T-helper 1 cell treated with Interleukin-12 subunit alpha and Interleukin-12 subunit beta and Interleukin-4 antibody, amounts not matched to agents 30 μg/mL and 1 μg/mL, for 36 hours (primary cell): ENCODE measurements at regions not wholly inside any gene's neighbourhood (a gene's known extent, or its start where the extent isn't known, plus 50 kb on each side); places are given as distances from the start of the nearest gene placed in this dataset.

Experiments used
- H3K27ac Mint-ChIP-seq: one replicate; pipeline ENCODE4 v1.8.0; 2021; ENCODE audit warnings: mild to moderate bottlenecking, mixed read lengths
- H3K27me3 Mint-ChIP-seq: one replicate; pipeline ENCODE4 v1.8.0; 2021; ENCODE audit warnings: low read depth, mixed read lengths
- H3K36me3 Mint-ChIP-seq: one replicate; pipeline ENCODE4 v1.8.0; 2021; ENCODE audit warnings: low read depth, mixed read lengths
- H3K4me1 Mint-ChIP-seq: one replicate; pipeline ENCODE4 v1.8.0; 2021; ENCODE audit warnings: low read depth, mixed read lengths
- H3K4me3 Mint-ChIP-seq: one replicate; pipeline ENCODE4 v1.8.0; 2021; ENCODE audit warnings: mild to moderate bottlenecking, moderate library complexity, mixed read lengths
- H3K9me3 Mint-ChIP-seq: one replicate; pipeline ENCODE4 v1.8.0; 2021; ENCODE audit warnings: mixed read lengths

DNA sequence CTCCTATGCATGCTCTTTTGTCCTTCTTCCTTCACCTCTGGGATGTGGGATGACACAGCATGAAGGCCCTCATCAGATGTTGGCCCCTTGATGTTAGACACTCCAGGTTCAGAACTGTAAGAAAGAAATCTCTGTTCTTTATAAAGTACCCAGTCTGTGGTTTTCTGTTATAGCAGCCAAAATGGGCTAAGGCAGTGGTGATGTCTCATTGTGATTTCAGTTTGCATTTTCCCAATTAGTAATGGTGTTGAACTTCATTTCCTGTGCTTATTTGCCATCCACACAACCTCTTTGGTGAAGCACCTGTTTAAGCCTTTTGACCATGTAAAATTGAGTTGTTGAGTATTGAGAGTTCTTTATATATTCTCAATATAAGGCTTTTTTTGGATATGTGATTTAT is 129.3 kb upstream of the C1orf174 start:
- H3K27me3 Mint-ChIP-seq: peaks cover 3% of the 10 kb centered on the region
- H3K9me3 Mint-ChIP-seq: peaks cover 3% of the 10 kb centered on the region
- no peaks in the 10 kb centered on the region for H3K36me3 Mint-ChIP-seq
- no peak overlapping the region for H3K4me3 Mint-ChIP-seq
- H3K27ac Mint-ChIP-seq: no peak overlapping the region
- no peaks in the 10 kb centered on the region for H3K4me1 Mint-ChIP-seq

DNA sequence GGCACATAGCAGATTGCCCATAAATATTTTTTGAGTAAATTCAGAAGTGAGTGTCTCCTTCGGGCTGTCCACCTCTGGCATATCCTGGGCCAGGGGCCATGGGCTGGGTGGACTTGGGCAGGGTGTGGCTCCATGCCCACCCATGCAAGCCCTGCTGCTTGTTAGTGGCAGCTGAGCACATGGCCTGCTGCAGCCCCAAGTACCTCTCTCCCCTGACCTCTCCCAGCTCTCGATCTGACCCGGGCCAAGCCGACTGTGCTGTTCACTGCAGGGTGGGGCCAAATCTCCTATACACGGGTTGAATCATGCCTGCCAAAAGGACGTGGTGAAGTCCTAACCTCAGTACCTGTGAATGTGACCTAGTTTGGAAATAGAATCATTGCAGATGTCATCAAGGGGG is 132.5 kb upstream of the C1orf174 start:
- Mint-ChIP-seq H3K27ac (no peak overlapping the region), H3K4me1 (no peaks in the 10 kb centered on the region), H3K9me3 (peaks cover 3% of the 10 kb centered on the region), H3K4me3 (no peak overlapping the region), H3K27me3 (peaks cover 3% of the 10 kb centered on the region), H3K36me3 (no peaks in the 10 kb centered on the region)

DNA sequence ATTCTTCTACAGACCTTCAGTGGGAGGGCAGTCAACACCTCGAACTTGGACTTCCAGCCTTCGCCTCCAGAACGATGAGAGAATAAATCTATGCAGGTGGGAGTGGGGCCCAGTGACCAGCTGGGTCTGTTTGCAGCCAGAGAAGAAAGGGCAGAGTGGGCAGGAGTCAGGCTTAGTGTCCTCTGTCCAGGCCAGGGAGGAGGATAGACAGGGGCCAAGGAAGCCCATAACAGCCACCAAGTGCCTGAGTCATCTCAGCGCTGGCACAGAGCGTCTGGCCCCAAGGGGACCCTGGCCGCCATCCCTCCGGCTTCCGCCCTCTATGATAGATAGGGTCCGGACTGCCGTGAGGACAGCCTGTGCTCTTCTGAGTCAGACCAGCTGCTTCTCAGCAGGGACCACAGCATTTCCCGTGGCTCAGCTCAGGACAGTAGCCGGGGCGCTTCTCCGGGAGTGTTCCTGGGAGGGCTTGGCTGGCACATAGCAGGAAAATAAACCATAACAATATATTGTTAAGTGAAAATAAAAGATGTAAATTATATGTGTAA is 133.1 kb upstream of the C1orf174 start:
- no peaks in the 10 kb centered on the region for H3K4me1 Mint-ChIP-seq
- H3K36me3 Mint-ChIP-seq: no peaks in the 10 kb centered on the region
- H3K4me3 Mint-ChIP-seq: no peak overlapping the region
- H3K9me3 Mint-ChIP-seq: peaks cover 3% of the 10 kb centered on the region
- peaks cover 3% of the 10 kb centered on the region for H3K27me3 Mint-ChIP-seq
- H3K27ac Mint-ChIP-seq: no peak overlapping the region

DNA sequence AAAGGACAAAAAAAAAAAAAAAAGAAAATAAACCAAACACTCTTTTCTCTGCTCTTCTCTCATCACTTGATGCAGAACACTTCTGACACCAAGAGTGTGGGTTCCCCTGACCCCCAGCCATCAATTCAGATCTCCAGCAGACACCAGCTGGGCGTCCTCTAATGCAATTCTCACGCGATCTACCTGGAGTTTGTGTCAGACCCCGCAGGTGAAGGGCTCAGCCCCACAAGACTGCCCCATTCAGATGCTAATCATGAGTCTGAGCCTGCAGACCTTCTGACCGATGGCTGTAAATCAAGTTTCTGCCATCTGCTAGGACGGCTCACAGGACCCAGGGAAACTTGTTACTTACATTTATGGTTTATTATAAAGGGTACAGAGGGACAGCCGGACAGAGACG is 133.6 kb upstream of the C1orf174 start:
- Mint-ChIP-seq H3K27ac (no peak overlapping the region), H3K9me3 (peaks cover 3% of the 10 kb centered on the region)

GRCh38 chr1:4034318-4034887 is 134.3 kb upstream of the C1orf174 start:
- Mint-ChIP-seq H3K4me1 (no peaks in the 10 kb centered on the region), H3K36me3 (no peaks in the 10 kb centered on the region), H3K4me3 (no peak overlapping the region)

More for the DNA sequence above, 133.6 kb upstream of the C1orf174 start:
- H3K4me3 Mint-ChIP-seq: no peak overlapping the region
- no peaks in the 10 kb centered on the region for H3K36me3 Mint-ChIP-seq
- H3K27me3 Mint-ChIP-seq: peaks cover 3% of the 10 kb centered on the region
- H3K4me1 Mint-ChIP-seq: no peaks in the 10 kb centered on the region

GRCh38 chr1:4044967-4045366 is 144.9 kb upstream of the C1orf174 start:
- no peaks in the 10 kb centered on the region for H3K36me3 Mint-ChIP-seq
- H3K27ac Mint-ChIP-seq: no peak overlapping the region
- H3K9me3 Mint-ChIP-seq: no peaks in the 10 kb centered on the region
- no peak overlapping the region for H3K4me3 Mint-ChIP-seq
- peaks cover 9% of the 10 kb centered on the region for H3K27me3 Mint-ChIP-seq
- no peaks in the 10 kb centered on the region for H3K4me1 Mint-ChIP-seq

More at GRCh38 chr1:4034318-4034887, 134.3 kb upstream of the C1orf174 start:
- Mint-ChIP-seq H3K9me3 (peaks cover 3% of the 10 kb centered on the region), H3K27me3 (peaks cover 3% of the 10 kb centered on the region), H3K27ac (no peak overlapping the region)

- no peaks in the 10 kb centered on the region for H3K9me3 Mint-ChIP-seq
- H3K27me3 Mint-ChIP-seq: peaks cover 9% of the 10 kb centered on the region
- H3K4me1 Mint-ChIP-seq: no peaks in the 10 kb centered on the region
- H3K36me3 Mint-ChIP-seq: no peaks in the 10 kb centered on the region
- no peak overlapping the region for H3K4me3 Mint-ChIP-seq
- H3K27ac Mint-ChIP-seq: no peak overlapping the region
Measured at GRCh38 chr1:4045397-4046010, 145.4 kb upstream of the C1orf174 start.

DNA sequence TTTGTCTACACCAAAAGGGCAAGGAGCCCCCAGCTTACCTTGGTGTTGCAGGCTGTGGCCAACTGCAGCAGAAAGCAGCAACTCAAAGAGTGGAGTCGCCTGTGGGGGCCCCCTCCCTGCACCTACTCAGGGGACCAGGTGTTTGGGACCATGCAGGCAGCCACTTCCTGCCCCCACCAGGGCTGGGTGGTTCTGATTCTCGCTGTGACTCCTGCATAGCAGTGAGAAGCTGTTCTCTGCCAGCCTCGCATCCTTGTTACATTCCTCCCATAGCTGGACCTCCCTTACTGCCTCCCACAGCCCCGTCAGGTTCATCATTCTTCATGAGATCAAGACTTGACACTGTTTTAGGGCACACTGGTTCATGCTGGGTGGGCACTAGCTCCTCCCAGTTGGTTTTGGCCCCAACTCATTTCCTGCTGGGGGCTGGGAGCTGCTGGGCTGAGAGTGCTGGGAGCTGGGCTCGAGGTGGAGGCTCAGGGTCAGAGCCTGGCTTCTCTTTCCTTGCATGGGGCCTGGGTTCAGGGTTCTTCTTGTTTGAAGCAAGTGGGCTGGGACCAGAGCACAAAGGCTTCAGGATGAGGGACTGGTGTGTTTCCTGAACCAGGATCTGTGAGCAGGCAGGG is 146.9 kb upstream of the C1orf174 start:
- Mint-ChIP-seq H3K4me3 (no peak overlapping the region), H3K27me3 (peaks cover 1% of the 10 kb centered on the region), H3K36me3 (no peaks in the 10 kb centered on the region), H3K27ac (no peak overlapping the region), H3K9me3 (no peaks in the 10 kb centered on the region), H3K4me1 (no peaks in the 10 kb centered on the region)

DNA sequence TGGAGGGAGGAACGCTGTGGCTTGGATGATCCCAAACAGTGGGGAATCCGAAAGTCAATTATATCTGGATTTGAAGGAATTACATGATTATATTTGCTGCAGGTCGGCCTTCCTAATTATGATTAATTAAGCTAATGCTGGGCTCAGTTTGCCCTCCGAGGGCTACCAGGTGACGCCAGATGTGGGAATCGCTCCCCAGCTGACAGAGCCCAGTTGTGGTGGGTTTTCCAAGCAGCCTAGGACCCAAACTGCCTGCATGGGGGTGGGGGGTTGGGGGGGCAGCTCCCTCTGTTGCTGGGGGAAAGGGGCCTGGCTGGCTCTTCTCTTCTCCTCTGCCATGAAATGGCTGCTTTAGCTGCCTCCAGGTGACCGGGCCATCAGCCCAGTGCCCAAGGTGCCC is 147.6 kb upstream of the C1orf174 start:
- no peak overlapping the region for H3K4me3 Mint-ChIP-seq
- no peaks in the 10 kb centered on the region for H3K4me1 Mint-ChIP-seq
- H3K27me3 Mint-ChIP-seq: no peaks in the 10 kb centered on the region
- H3K27ac Mint-ChIP-seq: no peak overlapping the region
- H3K9me3 Mint-ChIP-seq: no peaks in the 10 kb centered on the region
- no peaks in the 10 kb centered on the region for H3K36me3 Mint-ChIP-seq

DNA sequence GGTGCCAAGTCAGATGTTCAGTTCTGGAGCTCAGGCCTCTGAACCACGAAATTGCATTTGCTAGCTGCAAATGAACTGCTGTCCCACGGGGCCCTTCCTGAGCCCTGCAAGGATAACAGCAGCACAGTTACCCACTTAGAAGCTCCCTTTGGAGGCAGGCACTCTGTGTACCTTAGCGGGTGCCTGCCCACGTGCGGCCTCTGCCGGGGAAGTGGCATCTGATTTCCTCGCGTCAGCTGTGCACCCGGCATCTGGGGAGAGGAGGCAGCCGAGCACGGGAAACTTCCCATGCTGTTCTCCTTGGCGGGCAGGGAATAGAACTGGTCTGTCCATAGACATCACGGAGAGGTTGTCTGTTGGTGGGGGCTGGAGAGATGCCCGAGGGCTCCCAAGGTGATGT is 148.0 kb upstream of the C1orf174 start:
- H3K4me1 Mint-ChIP-seq: no peaks in the 10 kb centered on the region
- H3K36me3 Mint-ChIP-seq: no peaks in the 10 kb centered on the region
- H3K27ac Mint-ChIP-seq: no peak overlapping the region
- H3K9me3 Mint-ChIP-seq: no peaks in the 10 kb centered on the region
- H3K4me3 Mint-ChIP-seq: no peak overlapping the region
- H3K27me3 Mint-ChIP-seq: no peaks in the 10 kb centered on the region

DNA sequence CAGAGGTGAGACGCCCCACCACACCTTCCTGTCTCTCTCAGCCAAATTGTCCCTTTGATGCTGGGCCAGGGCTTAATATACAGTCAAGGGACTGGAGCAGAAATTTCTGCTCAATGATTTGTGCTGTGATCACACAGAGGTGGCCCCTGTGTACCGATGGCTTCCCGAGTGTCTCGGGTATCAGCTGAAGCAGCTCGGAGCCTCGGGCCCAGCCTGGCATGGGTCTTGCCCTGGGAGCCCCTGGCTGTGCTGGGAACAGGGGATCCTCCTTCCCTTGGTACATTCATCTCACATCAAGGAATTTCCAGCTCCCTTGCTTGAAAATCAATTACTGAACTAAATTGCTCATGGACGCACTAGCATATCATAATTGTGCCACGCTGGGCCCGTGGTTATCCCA is 148.8 kb upstream of the C1orf174 start:
- Mint-ChIP-seq H3K9me3 (no peaks in the 10 kb centered on the region), H3K4me3 (no peak overlapping the region), H3K27ac (no peak overlapping the region), H3K4me1 (no peaks in the 10 kb centered on the region), H3K27me3 (no peaks in the 10 kb centered on the region), H3K36me3 (no peaks in the 10 kb centered on the region)

DNA sequence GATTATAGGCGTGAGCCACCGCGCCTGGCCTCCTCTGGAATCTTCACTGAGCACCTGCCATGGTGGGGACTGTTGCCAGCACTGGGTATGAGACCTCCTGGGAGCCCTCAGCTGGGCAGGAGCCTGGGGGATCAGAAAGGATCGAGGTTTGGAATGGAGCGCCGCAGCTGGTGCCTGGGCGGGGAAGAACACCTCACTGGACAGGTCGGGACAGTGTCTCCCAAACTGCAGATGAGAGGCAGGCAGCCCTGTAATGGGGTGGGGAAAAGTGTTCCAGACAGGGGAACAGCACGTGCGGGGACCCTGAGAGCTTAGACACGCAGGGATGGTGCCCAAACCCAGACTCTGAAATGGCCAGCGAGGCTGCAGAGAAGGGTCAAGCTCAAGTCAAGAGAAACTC is 150.9 kb upstream of the C1orf174 start:
- no peaks in the 10 kb centered on the region for H3K9me3 Mint-ChIP-seq
- no peak overlapping the region for H3K4me3 Mint-ChIP-seq
- no peaks in the 10 kb centered on the region for H3K27me3 Mint-ChIP-seq
- no peaks in the 10 kb centered on the region for H3K36me3 Mint-ChIP-seq
- no peaks in the 10 kb centered on the region for H3K4me1 Mint-ChIP-seq
- no peak overlapping the region for H3K27ac Mint-ChIP-seq

GRCh38 chr1:4052657-4053056 is 152.6 kb upstream of the C1orf174 start:
- no peaks in the 10 kb centered on the region for H3K27me3 Mint-ChIP-seq
- no peaks in the 10 kb centered on the region for H3K36me3 Mint-ChIP-seq
- no peak overlapping the region for H3K4me3 Mint-ChIP-seq
- H3K4me1 Mint-ChIP-seq: no peaks in the 10 kb centered on the region
- no peaks in the 10 kb centered on the region for H3K9me3 Mint-ChIP-seq
- H3K27ac Mint-ChIP-seq: no peak overlapping the region

DNA sequence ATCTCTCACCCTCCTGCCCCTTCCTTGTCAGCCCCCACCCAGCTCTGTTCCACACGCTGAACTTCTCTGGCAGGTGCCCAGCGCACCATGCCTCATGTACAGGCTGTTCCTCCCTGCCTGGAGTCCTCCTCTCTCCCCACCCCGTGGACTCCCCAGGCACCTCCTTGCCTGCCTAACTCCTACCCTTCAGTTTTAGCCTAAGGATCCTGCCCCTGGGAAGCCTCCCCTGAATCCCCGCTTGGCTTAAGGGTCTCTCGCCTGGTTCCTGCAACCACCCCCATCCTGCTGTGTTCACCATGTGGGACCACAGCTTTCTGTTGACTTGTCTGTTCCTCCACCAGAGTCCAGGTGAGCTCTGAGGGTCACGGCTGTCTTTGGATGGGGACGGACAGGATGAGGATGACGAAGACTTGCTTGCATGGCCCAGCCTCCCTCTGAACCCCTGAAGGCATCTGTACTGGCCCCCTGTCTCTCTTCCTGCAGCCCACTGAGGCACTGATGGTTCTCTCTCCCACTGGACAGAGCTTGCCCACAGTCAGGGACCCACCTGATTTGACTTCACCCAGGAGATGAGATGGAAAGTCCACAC is 153.2 kb upstream of the C1orf174 start:
- H3K27ac Mint-ChIP-seq: no peak overlapping the region
- H3K4me3 Mint-ChIP-seq: no peak overlapping the region
- no peaks in the 10 kb centered on the region for H3K4me1 Mint-ChIP-seq
- no peaks in the 10 kb centered on the region for H3K27me3 Mint-ChIP-seq
- H3K36me3 Mint-ChIP-seq: no peaks in the 10 kb centered on the region
- H3K9me3 Mint-ChIP-seq: no peaks in the 10 kb centered on the region

DNA sequence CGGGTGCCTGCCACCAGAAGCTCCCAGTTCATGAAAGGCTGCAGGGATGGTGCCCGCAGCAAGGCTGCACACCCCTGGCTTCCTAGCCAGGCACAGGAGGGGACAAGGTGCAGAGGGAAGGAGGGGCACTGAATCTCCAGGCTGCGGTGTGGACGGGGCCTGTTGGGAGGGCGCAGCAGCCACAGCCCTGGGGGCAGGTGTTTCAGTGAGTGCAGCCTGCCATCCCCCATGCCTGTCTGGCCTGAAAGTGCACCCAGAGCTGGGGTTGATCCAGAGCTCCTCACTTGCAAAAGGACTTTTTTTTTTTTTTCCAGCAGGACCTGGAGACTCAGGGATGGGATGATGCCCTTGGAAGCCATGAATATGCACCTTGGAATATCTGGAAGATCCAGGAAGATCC is 153.7 kb upstream of the C1orf174 start:
- H3K4me3 Mint-ChIP-seq: no peak overlapping the region
- H3K27me3 Mint-ChIP-seq: no peaks in the 10 kb centered on the region
- no peaks in the 10 kb centered on the region for H3K4me1 Mint-ChIP-seq
- no peaks in the 10 kb centered on the region for H3K9me3 Mint-ChIP-seq
- no peak overlapping the region for H3K27ac Mint-ChIP-seq
- no peaks in the 10 kb centered on the region for H3K36me3 Mint-ChIP-seq
